ENCODE measurements at regions not wholly inside any gene's neighbourhood (a gene's known extent, or its start where the extent isn't known, plus 50 kb on each side); places are given as distances from the start of the nearest gene placed in this dataset.

DNA sequence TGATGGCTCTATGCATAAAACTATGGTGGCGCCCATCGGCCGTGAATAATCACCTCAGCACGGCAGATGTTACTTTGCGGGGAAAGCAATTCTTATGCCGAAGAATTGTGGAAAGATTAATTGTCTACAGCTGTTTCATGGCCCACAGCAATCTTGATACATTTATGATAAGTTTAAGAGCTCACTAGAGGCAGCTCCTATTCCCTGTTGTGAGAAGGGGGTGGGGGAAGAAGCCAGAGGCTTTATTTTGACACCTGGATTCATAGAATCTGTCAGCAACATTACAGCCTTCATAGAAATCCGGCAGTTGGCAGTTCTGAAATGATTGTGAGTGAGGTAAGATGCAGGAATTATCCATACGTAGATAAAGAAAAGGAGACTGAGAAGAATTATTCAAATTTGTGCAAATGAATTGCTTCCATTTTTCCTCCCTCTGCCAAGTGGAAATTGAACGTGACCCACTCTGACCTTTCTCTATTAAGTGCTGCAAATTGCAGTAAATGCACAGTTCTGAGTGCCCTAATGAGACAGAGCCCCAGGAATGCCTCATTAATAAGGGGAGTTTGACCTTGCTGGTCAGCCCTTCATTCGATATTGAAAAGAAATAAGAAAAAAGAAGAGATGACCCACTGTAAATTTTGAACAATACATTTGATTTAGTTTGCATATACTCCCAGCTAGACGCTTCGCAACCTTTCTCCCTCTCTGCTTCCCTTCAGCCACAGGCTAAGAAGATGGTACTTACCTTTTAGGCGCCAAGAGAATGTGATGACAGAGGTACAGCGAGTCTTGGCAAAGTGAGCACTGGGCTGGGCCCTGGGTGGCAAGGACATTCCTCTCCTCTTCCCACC lies 188.8 kb downstream of the GPAT3 start:
- no peak overlapping the region for H3K4me3 ChIP-seq (replicated peaks; ENCODE audit: low read depth, low read length)
- no peak for DNase-seq (ENCODE audit: extremely low read depth, low read depth)
- TF ChIP-seq, protein P1, sequence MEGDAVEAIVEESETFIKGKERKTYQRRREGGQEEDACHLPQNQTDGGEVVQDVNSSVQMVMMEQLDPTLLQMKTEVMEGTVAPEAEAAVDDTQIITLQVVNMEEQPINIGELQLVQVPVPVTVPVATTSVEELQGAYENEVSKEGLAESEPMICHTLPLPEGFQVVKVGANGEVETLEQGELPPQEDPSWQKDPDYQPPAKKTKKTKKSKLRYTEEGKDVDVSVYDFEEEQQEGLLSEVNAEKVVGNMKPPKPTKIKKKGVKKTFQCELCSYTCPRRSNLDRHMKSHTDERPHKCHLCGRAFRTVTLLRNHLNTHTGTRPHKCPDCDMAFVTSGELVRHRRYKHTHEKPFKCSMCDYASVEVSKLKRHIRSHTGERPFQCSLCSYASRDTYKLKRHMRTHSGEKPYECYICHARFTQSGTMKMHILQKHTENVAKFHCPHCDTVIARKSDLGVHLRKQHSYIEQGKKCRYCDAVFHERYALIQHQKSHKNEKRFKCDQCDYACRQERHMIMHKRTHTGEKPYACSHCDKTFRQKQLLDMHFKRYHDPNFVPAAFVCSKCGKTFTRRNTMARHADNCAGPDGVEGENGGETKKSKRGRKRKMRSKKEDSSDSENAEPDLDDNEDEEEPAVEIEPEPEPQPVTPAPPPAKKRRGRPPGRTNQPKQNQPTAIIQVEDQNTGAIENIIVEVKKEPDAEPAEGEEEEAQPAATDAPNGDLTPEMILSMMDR (IDR thresholded peaks at IDR 0.05; ENCODE audit: low read depth, low read length, missing control alignments), result no peak

DNA sequence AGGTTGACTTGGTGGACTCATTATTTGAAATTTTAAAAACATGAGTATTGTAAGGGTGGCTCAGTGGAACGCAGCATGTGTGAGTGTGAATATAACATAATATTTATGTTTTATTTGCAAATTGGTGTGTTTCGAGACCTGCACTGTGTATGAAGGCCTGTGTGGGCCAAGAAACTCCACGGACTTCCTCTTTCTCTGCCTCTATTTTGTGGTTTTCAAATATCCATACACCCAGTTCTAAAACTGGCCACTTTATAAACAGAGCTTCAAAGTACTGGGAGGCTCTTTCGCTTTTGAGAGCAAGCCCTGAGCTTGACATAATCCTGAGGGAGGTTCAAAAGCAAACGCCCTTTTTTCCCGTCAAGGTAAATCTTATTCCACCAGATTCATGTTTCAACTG lies 187.7 kb downstream of the GPAT3 start:
- no peak for DNase-seq (ENCODE audit: extremely low read depth, low read depth)

DNA sequence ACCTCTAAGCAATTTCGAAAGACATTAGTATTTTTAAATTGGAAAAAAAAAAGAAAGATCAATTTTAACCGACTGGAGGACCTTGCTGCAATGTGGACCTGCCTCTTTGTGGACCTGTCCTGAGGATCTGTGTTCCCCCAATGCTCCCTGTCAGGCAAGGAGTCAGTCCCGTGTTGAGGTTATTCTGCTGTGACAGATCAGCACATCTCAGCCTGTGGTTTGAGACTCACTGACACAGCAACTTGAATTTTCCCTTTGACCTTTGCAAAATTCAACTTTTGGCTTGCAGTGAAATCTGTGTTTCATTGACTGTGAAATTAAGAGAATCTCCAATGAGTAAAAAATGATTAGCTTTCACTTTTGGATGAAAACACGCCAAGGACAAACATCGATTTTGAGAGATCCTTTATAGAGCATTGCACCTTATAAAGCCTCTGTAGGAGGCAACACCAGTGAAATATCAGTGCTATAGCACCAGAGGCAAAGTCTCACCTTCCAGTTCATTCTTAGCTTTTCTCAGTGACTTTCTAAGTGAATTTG lies 186.9 kb downstream of the GPAT3 start:
- H3K4me3 ChIP-seq (replicated peaks; ENCODE audit: low read depth, low read length), result no peak overlapping the region
- TF ChIP-seq, protein P1 (IDR thresholded peaks at IDR 0.05; ENCODE audit: low read depth, low read length, missing control alignments), result no peak
- DNase-seq (ENCODE audit: extremely low read depth, low read depth), result no peak

More for the DNA sequence above, 187.7 kb downstream of the GPAT3 start:
- TF ChIP-seq, protein P1 (IDR thresholded peaks at IDR 0.05; ENCODE audit: low read depth, low read length, missing control alignments), result no peak
- no peak overlapping the region for H3K4me3 ChIP-seq (replicated peaks; ENCODE audit: low read depth, low read length)

DNA sequence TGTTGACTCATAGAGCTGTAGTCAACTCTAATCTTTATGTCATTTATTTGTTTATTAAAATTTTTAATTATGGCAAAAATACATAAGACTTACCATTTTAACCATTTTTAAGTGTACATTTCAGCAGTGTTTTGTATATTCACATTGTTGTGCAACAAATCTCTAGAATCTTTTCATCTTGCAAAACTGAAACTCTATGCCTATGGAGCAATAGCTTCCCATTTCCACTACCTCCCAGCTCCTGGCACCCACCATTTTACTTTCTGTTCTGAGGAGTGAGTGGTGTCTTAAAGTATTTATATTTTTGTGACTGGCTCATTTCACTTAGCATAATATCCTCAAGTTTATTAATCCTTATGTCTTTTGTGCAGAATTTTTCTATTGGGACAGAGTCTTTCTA lies 181.0 kb downstream of the GPAT3 start:
- TF ChIP-seq, protein P1 (IDR thresholded peaks at IDR 0.05; ENCODE audit: low read depth, low read length, missing control alignments), result no peak
- no peak overlapping the region for H3K4me3 ChIP-seq (replicated peaks; ENCODE audit: low read depth, low read length)
- no peak for DNase-seq (ENCODE audit: extremely low read depth, low read depth)

DNA sequence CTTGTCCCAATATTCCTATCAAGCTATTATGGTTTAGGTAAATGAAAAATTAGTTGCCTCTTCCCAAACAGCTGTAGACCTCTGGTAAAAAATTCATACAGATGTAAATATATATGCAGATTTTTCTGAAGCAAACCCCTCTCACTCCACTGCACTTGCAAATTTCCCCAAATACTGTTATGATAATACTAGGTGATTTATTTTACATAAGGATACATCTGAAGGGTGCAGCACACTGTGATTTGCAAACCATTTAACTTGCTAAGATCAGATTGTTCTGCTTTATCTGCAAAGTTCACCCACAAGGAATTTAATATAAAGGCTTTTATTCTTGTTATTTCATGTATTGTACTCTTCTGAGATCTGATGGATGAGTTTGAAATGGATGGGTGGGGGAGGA lies 177.0 kb downstream of the GPAT3 start:
- no peak for DNase-seq (ENCODE audit: extremely low read depth, low read depth)
- TF ChIP-seq, protein P1 (IDR thresholded peaks at IDR 0.05; ENCODE audit: low read depth, low read length, missing control alignments), result no peak
- no peak overlapping the region for H3K4me3 ChIP-seq (replicated peaks; ENCODE audit: low read depth, low read length)

DNA sequence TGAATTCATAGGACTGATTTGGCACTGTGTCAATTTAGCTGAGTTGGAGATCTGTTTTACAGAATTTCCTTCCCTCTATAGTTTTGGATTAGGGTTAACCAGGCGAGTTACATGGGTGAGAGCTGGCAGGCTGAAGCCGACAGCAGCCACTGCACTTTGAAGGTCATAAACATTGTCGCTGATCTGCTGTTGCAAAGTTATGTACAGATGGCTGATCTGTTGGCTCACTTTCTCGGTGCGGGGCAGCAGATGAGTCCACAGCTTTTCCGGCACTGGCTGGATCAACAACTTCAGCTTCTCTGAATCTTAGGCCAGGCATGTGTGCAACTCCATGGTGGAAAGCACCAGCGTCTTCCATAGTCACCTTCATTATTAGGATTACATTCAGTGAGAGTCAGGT lies 173.7 kb downstream of the GPAT3 start:
- TF ChIP-seq, protein P1 (IDR thresholded peaks at IDR 0.05; ENCODE audit: low read depth, low read length, missing control alignments), result no peak
- no peak for DNase-seq (ENCODE audit: extremely low read depth, low read depth)
- no peak overlapping the region for H3K4me3 ChIP-seq (replicated peaks; ENCODE audit: low read depth, low read length)

Measured in HFF-Myc (cell line).